IPS-NIHi7 (cell line): ENCODE measurements at regions not wholly inside any gene's neighbourhood (a gene's known extent, or its start where the extent isn't known, plus 50 kb on each side); places are given as distances from the start of the nearest gene placed in this dataset.

Experiments
- DNase-seq: peaks from one replicate; pipeline ENCODE4 v3.0.0; 2012; ENCODE audit warnings: mixed read lengths; ENCODE audit errors: extremely low spot score

- no peak for DNase-seq
Measured at GRCh38 chr2:165033402-165033801, 78.1 kb upstream of the SLC38A11 start.

- no peak for DNase-seq
Measured at GRCh38 chr2:165032559-165032958, 77.2 kb upstream of the SLC38A11 start.

GRCh38 chr2:165024199-165024598 lies 68.9 kb upstream of the SLC38A11 start:
- DNase-seq = no peak

- no peak for DNase-seq
Measured at GRCh38 chr2:165022781-165023180, 67.5 kb upstream of the SLC38A11 start.

- peak; percentile 65 for DNase-seq
Measured at GRCh38 chr2:165017966-165018596, 62.8 kb upstream of the SLC38A11 start.

GRCh38 chr2:165016772-165017411 lies 61.6 kb upstream of the SLC38A11 start:
- DNase-seq = peak; percentile 62

GRCh38 chr2:165015052-165015642 lies 59.8 kb upstream of the SLC38A11 start:
- peak; percentile 68 for DNase-seq

GRCh38 chr2:165013944-165014619 lies 58.8 kb upstream of the SLC38A11 start:
- DNase-seq = no peak

- DNase-seq = no peak
Measured at GRCh38 chr2:165011199-165011598, 55.9 kb upstream of the SLC38A11 start.

- DNase-seq = no peak
Measured at GRCh38 chr2:165010556-165010955, 55.2 kb upstream of the SLC38A11 start.

- DNase-seq = no peak
Measured at GRCh38 chr2:165009466-165009865, 54.1 kb upstream of the SLC38A11 start.

- DNase-seq = no peak
Measured at GRCh38 chr2:165008730-165009315, 53.5 kb upstream of the SLC38A11 start.

- DNase-seq = no peak
Measured at GRCh38 chr2:165007161-165007744, 51.9 kb upstream of the SLC38A11 start.
